ENCODE measurements at regions not wholly inside any gene's neighbourhood (a gene's known extent, or its start where the extent isn't known, plus 50 kb on each side); places are given as distances from the start of the nearest gene placed in this dataset.
"Not testable (repeated sequence)": the region's sequence is repeated elsewhere in the genome, so short reads cannot be mapped to it uniquely, and the experiment has no call there.

GRCh38 chr9:21533597-21533996, 51.5 kb upstream of the IFNE start:
- DNase-seq (ENCODE audit: extremely low read depth, low read depth) = no peak
- no peak for TF ChIP-seq CTCF (IDR thresholded peaks at IDR 0.05; ENCODE audit: low read depth, low read length)

GRCh38 chr9:21535396-21535795, 53.3 kb upstream of the IFNE start:
- no peak for TF ChIP-seq CTCF (IDR thresholded peaks at IDR 0.05; ENCODE audit: low read depth, low read length)
- no peak for DNase-seq (ENCODE audit: extremely low read depth, low read depth)

GRCh38 chr9:21542787-21543186, 60.7 kb upstream of the IFNE start:
- DNase-seq (ENCODE audit: extremely low read depth, low read depth) = no peak
- TF ChIP-seq CTCF (IDR thresholded peaks at IDR 0.05; ENCODE audit: low read depth, low read length) = no peak

- no peak for TF ChIP-seq CTCF (IDR thresholded peaks at IDR 0.05; ENCODE audit: low read depth, low read length)
- no peak for DNase-seq (ENCODE audit: extremely low read depth, low read depth)
Observed at GRCh38 chr9:21543187-21543586, 61.1 kb upstream of the IFNE start.

GRCh38 chr9:21543816-21544215, 61.7 kb upstream of the IFNE start:
- DNase-seq (ENCODE audit: extremely low read depth, low read depth) = not testable (repeated sequence)

- no peak for TF ChIP-seq CTCF (IDR thresholded peaks at IDR 0.05; ENCODE audit: low read depth, low read length)
- DNase-seq (ENCODE audit: extremely low read depth, low read depth) = no peak
Observed at GRCh38 chr9:21546949-21547348, 64.8 kb upstream of the IFNE start.

GRCh38 chr9:21549251-21549765, 67.2 kb upstream of the IFNE start:
- peak; percentile 81 for DNase-seq (ENCODE audit: extremely low read depth, low read depth)
- no peak for TF ChIP-seq CTCF (IDR thresholded peaks at IDR 0.05; ENCODE audit: low read depth, low read length)

GRCh38 chr9:21549890-21550289, 67.8 kb upstream of the IFNE start:
- DNase-seq (ENCODE audit: extremely low read depth, low read depth) = no peak

More at GRCh38 chr9:21549890-21550289, 67.8 kb upstream of the IFNE start:
- no peak for TF ChIP-seq CTCF (IDR thresholded peaks at IDR 0.05; ENCODE audit: low read depth, low read length)
